Peyer's patch (tissue), 4 donors: ENCODE measurements at regions not wholly inside any gene's neighbourhood (a gene's known extent, or its start where the extent isn't known, plus 50 kb on each side); places are given as distances from the start of the nearest gene placed in this dataset.

Experiments used
- DNase-seq, 3 donors: peaks; one replicate each; pipeline ENCODE4 v3.0.0-alpha.2; 2017 to 2019
- H3K27ac ChIP-seq, 4 donors: fragments of 200-600 bp; sonication (generic); one replicate each; pipeline ENCODE4 v1.5.1; 2016 to 2019
- H3K27me3 ChIP-seq, 2 donors: fragments of 200-600 bp; sonication (generic); one replicate each; pipeline ENCODE4 v1.5.1; 2019
- H3K36me3 ChIP-seq, 3 donors: fragments of 200-600 bp; sonication (generic); one replicate each; pipeline ENCODE4 v1.5.1; 2016 to 2019
- H3K4me1 ChIP-seq, 4 donors: fragments of 200-600 bp; sonication (generic); one replicate each; pipeline ENCODE4 v1.5.1; 2016 to 2019
- H3K4me3 ChIP-seq, 4 donors: fragments of 200-600 bp; sonication (generic); 1 replicate in 3 of 4; 2 replicates in 1 of 4; pipeline ENCODE4 v1.5.1; 2016 to 2019; ENCODE audit warnings: mild to moderate bottlenecking in 1 of 4
- H3K9me3 ChIP-seq, 4 donors: fragments of 200-600 bp; sonication (generic); one replicate each; pipeline ENCODE4 v1.5.1; 2016 to 2019; ENCODE audit warnings: mild to moderate bottlenecking in 1 of 4
- CTCF ChIP-seq, 6 experiments: fragments of 450-650 bp in 4 of 6; fragments of 200-600 bp in 2 of 6; sonication (generic) in 1 of 6; IDR thresholded peaks; one replicate each; pipeline ENCODE4 v1.5.1; 2017 to 2019; ENCODE audit warnings: antibody characterized with exemption in 6 of 6, mild to moderate bottlenecking in 3 of 6, moderate library complexity in 1 of 6
- POLR2A ChIP-seq, 2 donors: fragments of 450-650 bp; IDR thresholded peaks; one replicate each; pipeline ENCODE4 v1.5.1; 2017; ENCODE audit warnings: antibody characterized with exemption in 2 of 2, mild to moderate bottlenecking in 2 of 2, moderate library complexity in 2 of 2

GRCh38 chr9:23567516-23568165, 258.4 kb downstream of the ELAVL2 start:
- no peak for DNase-seq
- H3K27me3 ChIP-seq = no peaks in the 10 kb centered on the region
- H3K27ac ChIP-seq = no peak overlapping the region
- no peaks in the 10 kb centered on the region for H3K9me3 ChIP-seq
- no peaks in the 10 kb centered on the region for H3K36me3 ChIP-seq
- TF ChIP-seq CTCF (IDR thresholded peaks at IDR 0.05) (no peak), POLR2A (IDR thresholded peaks at IDR 0.05) (no peak)
- H3K4me3 ChIP-seq = no peak overlapping the region
- no peaks in the 10 kb centered on the region for H3K4me1 ChIP-seq

GRCh38 chr9:23571414-23572104, 254.5 kb downstream of the ELAVL2 start:
- Histone ChIP-seq H3K27ac (no peak overlapping the region), H3K9me3 (no peaks in the 10 kb centered on the region), H3K4me3 (no peak overlapping the region), H3K27me3 (no peaks in the 10 kb centered on the region), H3K4me1 (no peaks in the 10 kb centered on the region), H3K36me3 (no peaks in the 10 kb centered on the region)
- no peak for DNase-seq
- no peak for TF ChIP-seq POLR2A (IDR thresholded peaks at IDR 0.05)
- TF ChIP-seq CTCF (IDR thresholded peaks at IDR 0.05) = no peak

- no peaks in the 10 kb centered on the region for H3K9me3 ChIP-seq
- no peaks in the 10 kb centered on the region for H3K36me3 ChIP-seq
- no peaks in the 10 kb centered on the region for H3K4me1 ChIP-seq
- no peak overlapping the region for H3K27ac ChIP-seq
- no peak overlapping the region for H3K4me3 ChIP-seq
- DNase-seq = no peak
- H3K27me3 ChIP-seq = no peaks in the 10 kb centered on the region
- no peak for TF ChIP-seq POLR2A (IDR thresholded peaks at IDR 0.05)
Measured at GRCh38 chr9:23573800-23574199, 252.2 kb downstream of the ELAVL2 start.

GRCh38 chr9:23577611-23578010, 248.4 kb downstream of the ELAVL2 start:
- TF ChIP-seq POLR2A (IDR thresholded peaks at IDR 0.05) = no peak
- no peak for TF ChIP-seq CTCF (IDR thresholded peaks at IDR 0.05)
- no peak for DNase-seq
- no peak overlapping the region for H3K27ac ChIP-seq
- H3K36me3 ChIP-seq = no peaks in the 10 kb centered on the region
- no peaks in the 10 kb centered on the region for H3K27me3 ChIP-seq
- no peak overlapping the region for H3K4me3 ChIP-seq
- no peaks in the 10 kb centered on the region for H3K9me3 ChIP-seq
- H3K4me1 ChIP-seq = no peaks in the 10 kb centered on the region

GRCh38 chr9:23581931-23582330, 244.1 kb downstream of the ELAVL2 start:
- Histone ChIP-seq H3K36me3 (no peaks in the 10 kb centered on the region), H3K4me3 (no peak overlapping the region)
- no peak for TF ChIP-seq POLR2A (IDR thresholded peaks at IDR 0.05)
- no peak for TF ChIP-seq CTCF (IDR thresholded peaks at IDR 0.05)

GRCh38 chr9:23582836-23583235, 243.2 kb downstream of the ELAVL2 start:
- no peak overlapping the region for H3K27ac ChIP-seq
- no peak overlapping the region for H3K4me3 ChIP-seq
- H3K36me3 ChIP-seq = no peaks in the 10 kb centered on the region
- H3K4me1 ChIP-seq = no peaks in the 10 kb centered on the region
- TF ChIP-seq CTCF (IDR thresholded peaks at IDR 0.05) (no peak), POLR2A (IDR thresholded peaks at IDR 0.05) (no peak)
- no peaks in the 10 kb centered on the region for H3K9me3 ChIP-seq
- DNase-seq = no peak
- no peaks in the 10 kb centered on the region for H3K27me3 ChIP-seq

More at GRCh38 chr9:23581931-23582330, 244.1 kb downstream of the ELAVL2 start:
- no peak for DNase-seq
- Histone ChIP-seq H3K9me3 (no peaks in the 10 kb centered on the region), H3K27ac (no peak overlapping the region), H3K27me3 (no peaks in the 10 kb centered on the region), H3K4me1 (no peaks in the 10 kb centered on the region)
